ENCODE measurements at regions not wholly inside any gene's neighbourhood (a gene's known extent, or its start where the extent isn't known, plus 50 kb on each side); places are given as distances from the start of the nearest gene placed in this dataset.

GRCh38 chr6:24076011-24076410 lies 50.0 kb upstream of the NRSN1 start:
- Mint-ChIP-seq H3K9me3 (ENCODE audit: unreplicated experiment) (no peaks in the 10 kb centered on the region), H3K4me3 (ENCODE audit: unreplicated experiment) (no peak overlapping the region), H3K36me3 (ENCODE audit: low read depth, unreplicated experiment) (no peaks in the 10 kb centered on the region), H3K4me1 (ENCODE audit: unreplicated experiment) (no peaks in the 10 kb centered on the region), H3K27me3 (ENCODE audit: unreplicated experiment) (peaks cover 1% of the 10 kb centered on the region), H3K27ac (ENCODE audit: unreplicated experiment) (no peak overlapping the region)
- no peak for TF ChIP-seq CTCF (IDR thresholded peaks at IDR 0.05; ENCODE audit: unreplicated experiment)
- DNase-seq (ENCODE audit: low spot score), result no peak
